ENCODE measurements at regions not wholly inside any gene's neighbourhood (a gene's known extent, or its start where the extent isn't known, plus 50 kb on each side); places are given as distances from the start of the nearest gene placed in this dataset.

DNA sequence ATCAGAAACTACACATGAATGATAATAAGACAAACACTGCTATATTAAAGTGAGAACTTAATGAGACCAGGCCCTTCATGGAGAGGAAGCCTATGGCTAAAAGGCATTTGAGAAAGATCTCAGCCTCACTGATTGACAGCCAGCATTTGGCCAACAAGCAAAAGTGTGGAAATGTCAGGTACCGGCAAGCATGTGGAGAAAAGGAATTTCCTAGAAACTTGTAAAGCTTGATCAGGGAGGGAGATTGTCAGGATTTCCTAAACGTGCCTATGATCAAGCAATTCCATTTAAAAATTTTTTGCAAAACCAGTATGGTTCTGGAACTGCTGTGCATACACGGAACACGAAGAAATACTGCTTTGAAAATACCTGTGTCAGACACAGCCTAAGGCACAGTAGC lies 220.3 kb upstream of the ATP10A start:
- TF ChIP-seq POLR2AphosphoS5 (IDR thresholded peaks at IDR 0.05; ENCODE audit: insufficient read depth in 1 of 2, low read depth in 1 of 2) (no peak), POLR2A (IDR thresholded peaks at IDR 0.05) (no peak)
- TF ChIP-seq, protein P1, sequence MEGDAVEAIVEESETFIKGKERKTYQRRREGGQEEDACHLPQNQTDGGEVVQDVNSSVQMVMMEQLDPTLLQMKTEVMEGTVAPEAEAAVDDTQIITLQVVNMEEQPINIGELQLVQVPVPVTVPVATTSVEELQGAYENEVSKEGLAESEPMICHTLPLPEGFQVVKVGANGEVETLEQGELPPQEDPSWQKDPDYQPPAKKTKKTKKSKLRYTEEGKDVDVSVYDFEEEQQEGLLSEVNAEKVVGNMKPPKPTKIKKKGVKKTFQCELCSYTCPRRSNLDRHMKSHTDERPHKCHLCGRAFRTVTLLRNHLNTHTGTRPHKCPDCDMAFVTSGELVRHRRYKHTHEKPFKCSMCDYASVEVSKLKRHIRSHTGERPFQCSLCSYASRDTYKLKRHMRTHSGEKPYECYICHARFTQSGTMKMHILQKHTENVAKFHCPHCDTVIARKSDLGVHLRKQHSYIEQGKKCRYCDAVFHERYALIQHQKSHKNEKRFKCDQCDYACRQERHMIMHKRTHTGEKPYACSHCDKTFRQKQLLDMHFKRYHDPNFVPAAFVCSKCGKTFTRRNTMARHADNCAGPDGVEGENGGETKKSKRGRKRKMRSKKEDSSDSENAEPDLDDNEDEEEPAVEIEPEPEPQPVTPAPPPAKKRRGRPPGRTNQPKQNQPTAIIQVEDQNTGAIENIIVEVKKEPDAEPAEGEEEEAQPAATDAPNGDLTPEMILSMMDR (IDR thresholded peaks at IDR 0.05), result no peak
- H3K9me3 ChIP-seq, result no peaks in the 10 kb centered on the region
- no peaks in the 10 kb centered on the region for H3K27me3 ChIP-seq
- no peaks in the 10 kb centered on the region for H3K4me1 ChIP-seq
- H3K4me3 ChIP-seq, result no peak overlapping the region
- H3K36me3 ChIP-seq, result no peaks in the 10 kb centered on the region
- no peak for DNase-seq (ENCODE audit: extremely low spot score in 2 of 2)
- intact Hi-C loops (cut with DNase I), result no loop called here
- H3K27ac ChIP-seq, result peak overlapping the region; percentile 85

DNA sequence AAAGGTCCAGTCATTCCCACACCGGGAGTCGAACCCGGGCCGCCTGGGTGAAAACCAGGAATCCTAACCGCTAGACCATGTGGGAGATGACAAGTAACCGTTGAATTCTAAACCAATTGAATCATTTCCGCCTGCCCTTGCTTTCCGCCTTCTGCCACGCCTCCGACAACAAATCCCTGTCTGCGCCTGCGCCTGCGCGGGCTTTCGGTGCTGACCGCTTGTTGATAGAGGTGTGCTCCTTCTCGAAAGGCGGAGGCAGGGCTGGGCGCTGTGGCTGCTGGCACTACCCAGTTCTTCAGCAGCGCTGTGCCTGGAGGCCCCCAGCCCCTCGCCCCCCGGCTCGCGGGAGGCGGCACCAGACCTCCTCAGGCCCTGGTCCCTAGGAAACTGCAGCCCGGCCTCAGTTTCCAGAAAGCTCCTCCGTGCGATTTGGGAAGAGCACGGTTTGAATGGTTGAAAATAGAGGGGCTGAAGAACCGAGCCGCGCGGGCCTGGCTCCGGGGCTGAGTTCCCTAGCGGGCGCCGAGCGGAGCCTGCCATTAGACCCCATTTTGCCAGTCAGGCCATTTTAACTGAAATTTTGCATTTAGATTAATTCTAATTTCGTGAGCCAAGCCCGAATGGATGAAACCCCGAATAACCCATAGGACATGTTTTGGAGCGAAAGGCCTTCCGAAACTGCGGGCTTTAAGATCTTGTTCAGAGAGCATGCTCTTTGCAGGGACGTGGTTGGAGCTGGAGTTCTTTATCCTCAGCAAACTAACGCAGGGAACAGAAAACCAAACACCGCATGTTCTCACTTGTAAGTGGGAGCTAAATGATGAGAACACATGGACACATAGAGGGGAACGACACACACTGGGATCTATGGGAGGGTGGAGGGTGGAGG lies 219.3 kb upstream of the ATP10A start:
- TF ChIP-seq POLR2A (IDR thresholded peaks at IDR 0.05) (peak; percentile 72 to 77), POLR2AphosphoS5 (IDR thresholded peaks at IDR 0.05; ENCODE audit: insufficient read depth in 1 of 2, low read depth in 1 of 2) (peak; percentile 97 to 98)
- TF ChIP-seq, protein P1 (IDR thresholded peaks at IDR 0.05), result no peak
- Histone ChIP-seq H3K27ac (peak overlapping the region; percentile 85), H3K9me3 (no peaks in the 10 kb centered on the region), H3K4me1 (no peaks in the 10 kb centered on the region), H3K36me3 (no peaks in the 10 kb centered on the region), H3K4me3 (peak overlapping the region; percentile 54 to 86), H3K27me3 (no peaks in the 10 kb centered on the region)
- peak; percentile 99 for DNase-seq (ENCODE audit: extremely low spot score in 2 of 2)
- intact Hi-C loops (cut with DNase I), result no loop called here

DNA sequence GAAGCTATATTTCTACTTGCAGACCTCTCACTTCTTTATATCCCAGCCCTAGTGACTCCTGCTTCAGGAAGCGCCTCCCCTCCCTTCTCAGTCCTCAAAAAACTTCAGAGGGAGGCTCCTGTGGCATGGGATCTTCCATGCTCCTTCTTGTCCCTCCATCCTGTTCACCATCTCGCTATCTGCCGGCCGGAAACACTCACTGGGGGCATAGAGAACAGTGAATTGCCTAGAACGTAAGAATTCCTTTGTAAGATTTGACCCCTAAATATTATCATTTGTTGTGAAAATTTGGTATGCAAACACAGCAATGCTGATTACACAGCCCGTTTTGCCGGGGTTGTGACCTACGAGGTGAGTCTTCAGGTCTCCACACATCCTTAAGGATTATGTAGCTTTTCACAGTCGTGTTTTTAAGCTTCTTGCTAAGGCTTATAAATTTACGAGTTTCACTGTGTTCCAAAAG lies 218.7 kb upstream of the ATP10A start:
- TF ChIP-seq POLR2AphosphoS5 (IDR thresholded peaks at IDR 0.05; ENCODE audit: insufficient read depth in 1 of 2, low read depth in 1 of 2) (no peak), POLR2A (IDR thresholded peaks at IDR 0.05) (no peak)
- TF ChIP-seq, protein P1 (IDR thresholded peaks at IDR 0.05), result no peak
- no peaks in the 10 kb centered on the region for H3K4me1 ChIP-seq
- no peak for DNase-seq (ENCODE audit: extremely low spot score in 2 of 2)
- H3K27me3 ChIP-seq, result no peaks in the 10 kb centered on the region
- H3K9me3 ChIP-seq, result no peaks in the 10 kb centered on the region
- intact Hi-C loops (cut with DNase I), result no loop called here
- no peaks in the 10 kb centered on the region for H3K36me3 ChIP-seq
- H3K4me3 ChIP-seq, result peak overlapping the region; percentile 21 to 54
- H3K27ac ChIP-seq, result peak overlapping the region; percentile 28

DNA sequence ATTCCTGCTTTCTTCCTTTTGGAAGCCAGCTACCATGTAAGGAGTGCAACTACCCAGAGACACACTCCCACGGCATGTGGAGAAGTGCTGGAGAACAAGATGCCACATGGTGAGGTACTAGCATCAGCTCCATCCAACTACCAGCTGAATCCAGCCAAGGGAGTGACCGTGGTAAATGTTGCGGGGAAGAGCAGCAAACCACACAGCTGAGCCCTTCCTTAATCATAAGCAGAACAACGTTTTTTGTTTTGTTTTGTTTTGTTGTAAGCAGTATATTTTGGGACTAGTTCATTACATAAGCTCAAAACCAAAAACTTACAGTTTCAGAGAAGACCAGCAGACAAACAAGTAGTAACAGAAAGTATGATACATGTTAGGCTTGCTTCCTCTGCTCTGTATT lies 212.6 kb upstream of the ATP10A start:
- Histone ChIP-seq H3K4me3 (no peak overlapping the region), H3K27ac (no peak overlapping the region), H3K9me3 (no peaks in the 10 kb centered on the region), H3K27me3 (no peaks in the 10 kb centered on the region), H3K4me1 (no peaks in the 10 kb centered on the region), H3K36me3 (no peaks in the 10 kb centered on the region)
- intact Hi-C loops (cut with DNase I), result no loop called here
- no peak for DNase-seq (ENCODE audit: extremely low spot score in 2 of 2)
- TF ChIP-seq POLR2AphosphoS5 (IDR thresholded peaks at IDR 0.05; ENCODE audit: insufficient read depth in 1 of 2, low read depth in 1 of 2) (no peak), POLR2A (IDR thresholded peaks at IDR 0.05) (no peak)
- TF ChIP-seq, protein P1 (IDR thresholded peaks at IDR 0.05), result no peak

Data from vagina (tissue), 2 donors.